ENCODE measurements at regions not wholly inside any gene's neighbourhood (a gene's known extent, or its start where the extent isn't known, plus 50 kb on each side); places are given as distances from the start of the nearest gene placed in this dataset.

DNA sequence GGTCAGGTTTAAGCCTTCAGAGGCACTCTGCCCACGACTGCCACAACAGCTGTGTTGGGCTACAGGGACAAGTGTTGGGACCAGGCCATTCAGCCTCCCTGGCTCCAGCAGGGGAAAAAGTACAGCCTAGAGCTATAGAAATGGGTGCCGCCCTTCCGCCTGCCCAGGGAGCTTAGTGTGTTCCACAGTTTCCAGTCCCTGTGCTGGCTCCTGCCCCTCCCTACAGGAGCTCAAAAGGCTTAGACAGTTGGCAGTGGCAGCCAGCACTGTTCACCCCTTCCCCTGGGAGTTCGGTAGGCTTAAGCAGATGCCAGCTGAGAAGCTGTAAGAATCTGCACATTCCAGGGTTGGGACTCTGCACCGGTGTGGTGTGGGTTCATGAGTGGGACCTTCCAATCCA is 408.2 kb upstream of the INTU start:
- WGBS (ENCODE audit: low lambda C conversion rate), result 44% methylated on average over 3 of the region's 5 CpGs
- ATAC-seq (no peak), DNase-seq (ENCODE audit: low spot score) (no peak), FAIRE-seq (no peak)
- H3K27me3 ChIP-seq (ENCODE audit: control insufficient read depth in 1 of 2, insufficient read depth in 2 of 2, low read length in 2 of 2), result no peaks in the 10 kb centered on the region
- H3K36me3 ChIP-seq (replicated peaks in 1 of 2; ENCODE audit: control insufficient read depth in 1 of 2, insufficient read depth in 2 of 2, low read length in 2 of 2), result no peaks in the 10 kb centered on the region
- BruUV-seq (replicated peaks), result no TSS peak
- no peak overlapping the region for H3K27ac ChIP-seq (ENCODE audit: extremely low read length, insufficient read depth, low read length)
- H3K4me2 ChIP-seq (ENCODE audit: low read depth, low read length), result no peak overlapping the region
- intact Hi-C loops (cut with micrococcal nuclease; ENCODE audit: unreplicated experiment) (no loop called here), in situ Hi-C loops (cut with HindIII; ENCODE audit: extremely low pct_ligation_motif_present, low pct_unique_long_range_greater_than_20kb) (no loop called here)
- no peak overlapping the region for H3K9ac ChIP-seq (ENCODE audit: insufficient read depth, low read depth, low read length)
- no peaks in the 10 kb centered on the region for H3K4me1 ChIP-seq (ENCODE audit: insufficient read depth, low read length)
- no peak overlapping the region for H3K4me3 ChIP-seq (replicated peaks in 1 of 3; ENCODE audit: insufficient read depth in 1 of 3, low read depth in 2 of 3, low read length in 3 of 3)
- no peak for TF ChIP-seq NR2F6 (IDR thresholded peaks at IDR 0.05)
- TF ChIP-seq NR2F6 (CRISPR knock-in tag; IDR thresholded peaks at IDR 0.05), result no peak
- no peak for TF ChIP-seq SIN3B (IDR thresholded peaks at IDR 0.05; ENCODE audit: low read length)
- TF ChIP-seq, protein P1, sequence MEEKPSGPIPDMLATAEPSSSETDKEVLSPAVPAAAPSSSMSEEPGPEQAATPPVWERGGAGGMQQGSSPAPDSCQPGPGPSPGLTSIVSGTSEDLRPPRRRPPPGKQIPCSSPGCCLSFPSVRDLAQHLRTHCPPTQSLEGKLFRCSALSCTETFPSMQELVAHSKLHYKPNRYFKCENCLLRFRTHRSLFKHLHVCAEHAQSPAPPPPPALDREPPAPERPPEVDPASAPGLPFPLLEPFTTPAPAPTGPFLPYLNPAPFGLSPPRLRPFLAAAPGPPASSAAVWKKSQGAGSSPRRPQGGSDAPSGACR (CRISPR knock-in tag; IDR thresholded peaks at IDR 0.05), result no peak
- TF ChIP-seq SSRP1 (CRISPR knock-in tag; IDR thresholded peaks at IDR 0.05), result no peak
- TF ChIP-seq ATAD3A (CRISPR knock-in tag; IDR thresholded peaks at IDR 0.05), result no peak
- TF ChIP-seq ISX (CRISPR knock-in tag; conservative IDR thresholded peaks at IDR 0.05), result no peak
- no peak for TF ChIP-seq HOXA7 (CRISPR knock-in tag; IDR thresholded peaks at IDR 0.05)
- CTCF ChIA-PET (ENCODE audit: low intra/inter-chr PET ratio, low total read pairs), result no interaction called here
- no peaks in the 10 kb centered on the region for H3K9me3 ChIP-seq (ENCODE audit: low read length)
- no peaks in the 10 kb centered on the region for H3K79me2 ChIP-seq (ENCODE audit: insufficient read depth, low read length)
- POLR2A ChIA-PET, result no interaction called here
- H4K20me1 ChIP-seq (ENCODE audit: insufficient read depth, low read length), result no peaks in the 10 kb centered on the region
- H2AFZ ChIP-seq (ENCODE audit: low read length), result no peak overlapping the region

DNA sequence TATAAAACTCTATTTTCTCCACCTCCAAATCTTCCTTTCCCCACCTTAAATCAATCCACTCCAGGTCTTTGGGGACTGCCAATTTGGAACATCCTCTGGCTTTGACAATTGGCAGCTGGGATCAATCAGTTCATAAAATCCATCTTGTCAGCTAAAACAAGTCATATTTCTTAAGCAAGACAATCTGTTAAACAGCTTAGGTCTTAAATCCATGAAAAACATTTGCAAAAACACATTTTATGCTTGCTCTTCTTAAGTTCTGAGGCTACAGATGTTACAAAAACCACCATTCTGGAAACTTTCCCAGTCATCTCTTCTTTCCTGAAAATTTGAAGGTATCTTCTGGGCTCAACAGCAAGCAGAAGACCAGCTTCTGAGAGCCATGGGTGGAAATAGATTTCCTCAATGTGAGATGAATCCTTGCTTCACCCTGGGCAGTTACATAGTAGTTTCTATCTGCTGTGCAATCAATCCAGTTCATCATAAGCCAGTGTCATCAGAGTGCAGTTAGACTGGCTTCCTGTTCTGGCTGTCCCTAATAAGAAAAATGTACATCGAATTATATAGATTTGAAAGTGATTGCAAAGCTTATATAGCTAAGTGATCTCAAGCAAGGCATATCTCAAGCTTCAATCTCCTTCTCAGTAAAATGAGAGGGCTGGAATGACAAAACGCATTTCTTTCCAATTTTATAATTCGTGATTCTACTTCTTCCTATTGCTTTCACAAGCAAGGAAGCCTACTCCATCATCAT is 402.7 kb upstream of the INTU start:
- WGBS (ENCODE audit: low lambda C conversion rate), result 2% methylated on average over 3 of the region's 3 CpGs
- ATAC-seq (no peak), DNase-seq (ENCODE audit: low spot score) (no peak), FAIRE-seq (no peak)
- Histone ChIP-seq H3K9ac (ENCODE audit: insufficient read depth, low read depth, low read length) (no peak overlapping the region), H3K4me1 (ENCODE audit: insufficient read depth, low read length) (no peaks in the 10 kb centered on the region), H2AFZ (ENCODE audit: low read length) (no peak overlapping the region), H3K4me3 (replicated peaks in 1 of 3; ENCODE audit: insufficient read depth in 1 of 3, low read depth in 2 of 3, low read length in 3 of 3) (no peak overlapping the region), H3K4me2 (ENCODE audit: low read depth, low read length) (no peak overlapping the region), H3K9me3 (ENCODE audit: low read length) (no peaks in the 10 kb centered on the region; the same call in 1 of the 2 replicates), H4K20me1 (ENCODE audit: insufficient read depth, low read length) (no peaks in the 10 kb centered on the region), H3K36me3 (replicated peaks in 1 of 2; ENCODE audit: control insufficient read depth in 1 of 2, insufficient read depth in 2 of 2, low read length in 2 of 2) (no peaks in the 10 kb centered on the region), H3K27me3 (ENCODE audit: control insufficient read depth in 1 of 2, insufficient read depth in 2 of 2, low read length in 2 of 2) (no peaks in the 10 kb centered on the region), H3K27ac (ENCODE audit: extremely low read length, insufficient read depth, low read length) (no peak overlapping the region), H3K79me2 (ENCODE audit: insufficient read depth, low read length) (no peaks in the 10 kb centered on the region)
- no peak for TF ChIP-seq U2AF2 (IDR thresholded peaks at IDR 0.05; ENCODE audit: low read depth, low read length)
- TF ChIP-seq MED13 (CRISPR knock-in tag; IDR thresholded peaks at IDR 0.05), result no peak
- no TSS peak for BruUV-seq (replicated peaks)
- in situ Hi-C loops (cut with HindIII; ENCODE audit: extremely low pct_ligation_motif_present, low pct_unique_long_range_greater_than_20kb), result no loop called here
- intact Hi-C loops (cut with micrococcal nuclease; ENCODE audit: unreplicated experiment), result no loop called here
- ChIA-PET CTCF (ENCODE audit: low intra/inter-chr PET ratio, low total read pairs) (no interaction called here), POLR2A (no interaction called here)
